ENCODE measurements at regions not wholly inside any gene's neighbourhood (a gene's known extent, or its start where the extent isn't known, plus 50 kb on each side); places are given as distances from the start of the nearest gene placed in this dataset.

DNA sequence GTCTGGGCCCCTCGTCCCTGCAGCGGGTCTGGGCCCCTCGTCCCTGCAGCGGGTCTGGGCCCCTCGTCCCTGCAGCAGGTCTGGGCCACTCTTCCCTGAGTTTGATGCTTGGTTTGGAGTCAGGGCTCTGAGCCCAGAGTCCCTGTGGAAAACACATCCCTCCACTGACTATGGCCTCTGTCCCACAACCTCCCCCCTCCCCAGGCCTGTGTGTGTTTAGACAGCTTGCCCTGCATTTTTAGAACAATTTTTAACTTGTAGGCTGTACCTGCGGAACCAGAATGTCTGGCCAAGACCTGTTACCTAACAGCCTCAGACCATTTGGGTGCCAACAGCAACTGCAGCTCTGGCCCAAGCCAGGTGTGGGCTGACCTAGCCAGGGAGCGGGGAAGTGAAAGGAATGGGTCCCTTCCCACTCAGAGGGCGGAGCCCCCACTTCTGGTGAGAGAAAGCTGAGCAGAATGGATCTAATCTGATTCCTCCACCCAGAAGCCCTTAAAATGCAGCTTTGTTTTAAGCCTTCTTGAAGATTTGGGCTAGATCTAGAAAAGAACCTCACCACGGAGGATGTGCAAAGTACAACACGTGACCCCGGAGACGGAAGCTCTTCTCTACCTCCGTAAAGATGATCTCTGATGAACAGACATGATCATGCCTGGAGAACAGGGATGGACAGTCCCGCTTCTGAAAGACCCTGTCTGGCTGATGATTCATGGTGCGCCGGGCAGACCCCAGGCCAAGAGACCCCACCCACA lies 60.5 kb upstream of the TFRC start:
- intact Hi-C loops (cut with DNase I) = no loop called here
- DNase-seq = no peak
- Histone ChIP-seq H3K27ac (peak overlapping the region; percentile 74 to 90 (median 85)), H3K36me3 (no peaks in the 10 kb centered on the region), H3K4me1 (peaks cover 5 to 58% (median 8%) of the 10 kb centered on the region in 3 donors), H3K4me3 (peak overlapping the region; percentile 20 to 54 (median 33)), H3K9me3 (no peaks in the 10 kb centered on the region), H3K27me3 (peaks cover 0 to 8% (median 0%) of the 10 kb centered on the region in 4 donors)
- TF ChIP-seq, protein P1, sequence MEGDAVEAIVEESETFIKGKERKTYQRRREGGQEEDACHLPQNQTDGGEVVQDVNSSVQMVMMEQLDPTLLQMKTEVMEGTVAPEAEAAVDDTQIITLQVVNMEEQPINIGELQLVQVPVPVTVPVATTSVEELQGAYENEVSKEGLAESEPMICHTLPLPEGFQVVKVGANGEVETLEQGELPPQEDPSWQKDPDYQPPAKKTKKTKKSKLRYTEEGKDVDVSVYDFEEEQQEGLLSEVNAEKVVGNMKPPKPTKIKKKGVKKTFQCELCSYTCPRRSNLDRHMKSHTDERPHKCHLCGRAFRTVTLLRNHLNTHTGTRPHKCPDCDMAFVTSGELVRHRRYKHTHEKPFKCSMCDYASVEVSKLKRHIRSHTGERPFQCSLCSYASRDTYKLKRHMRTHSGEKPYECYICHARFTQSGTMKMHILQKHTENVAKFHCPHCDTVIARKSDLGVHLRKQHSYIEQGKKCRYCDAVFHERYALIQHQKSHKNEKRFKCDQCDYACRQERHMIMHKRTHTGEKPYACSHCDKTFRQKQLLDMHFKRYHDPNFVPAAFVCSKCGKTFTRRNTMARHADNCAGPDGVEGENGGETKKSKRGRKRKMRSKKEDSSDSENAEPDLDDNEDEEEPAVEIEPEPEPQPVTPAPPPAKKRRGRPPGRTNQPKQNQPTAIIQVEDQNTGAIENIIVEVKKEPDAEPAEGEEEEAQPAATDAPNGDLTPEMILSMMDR (IDR thresholded peaks at IDR 0.05) = no peak
- no peak for TF ChIP-seq POLR2A (IDR thresholded peaks at IDR 0.05)
- WGBS, 2 donors = 46 to 53% methylated on average over 11 to 14 of the region's 16 CpGs

DNA sequence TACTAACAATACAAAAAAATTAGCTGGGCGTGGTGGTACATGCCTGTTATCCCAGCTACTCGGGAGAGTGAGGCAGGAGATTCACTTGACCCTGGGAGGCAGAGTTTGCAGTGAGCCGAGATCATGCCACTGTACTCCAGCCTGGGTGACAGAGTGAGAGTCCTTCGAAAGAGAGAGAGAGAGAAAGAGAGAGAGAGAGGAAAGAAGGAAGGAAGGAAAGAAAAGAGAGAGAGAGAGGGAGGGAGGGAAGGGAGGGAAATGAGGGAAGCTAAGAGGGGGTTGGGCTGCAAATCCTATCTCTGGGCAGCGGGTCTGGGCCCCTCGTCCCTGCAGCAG lies 59.9 kb upstream of the TFRC start:
- Histone ChIP-seq H3K27ac (peak overlapping the region; percentile 74 to 90 (median 85)), H3K36me3 (no peaks in the 10 kb centered on the region), H3K4me1 (peaks cover 5 to 63% (median 8%) of the 10 kb centered on the region in 3 donors), H3K9me3 (no peaks in the 10 kb centered on the region), H3K4me3 (peak overlapping the region in 1 of 4 donors; percentile 54), H3K27me3 (peaks cover 0 to 8% (median 0%) of the 10 kb centered on the region in 4 donors)
- no peak for DNase-seq
- WGBS, 2 donors = 39 to 55% methylated on average over 6 of the region's 6 CpGs
- TF ChIP-seq, protein P1 (IDR thresholded peaks at IDR 0.05) = no peak
- no peak for TF ChIP-seq POLR2A (IDR thresholded peaks at IDR 0.05)
- intact Hi-C loops (cut with DNase I) = no loop called here

DNA sequence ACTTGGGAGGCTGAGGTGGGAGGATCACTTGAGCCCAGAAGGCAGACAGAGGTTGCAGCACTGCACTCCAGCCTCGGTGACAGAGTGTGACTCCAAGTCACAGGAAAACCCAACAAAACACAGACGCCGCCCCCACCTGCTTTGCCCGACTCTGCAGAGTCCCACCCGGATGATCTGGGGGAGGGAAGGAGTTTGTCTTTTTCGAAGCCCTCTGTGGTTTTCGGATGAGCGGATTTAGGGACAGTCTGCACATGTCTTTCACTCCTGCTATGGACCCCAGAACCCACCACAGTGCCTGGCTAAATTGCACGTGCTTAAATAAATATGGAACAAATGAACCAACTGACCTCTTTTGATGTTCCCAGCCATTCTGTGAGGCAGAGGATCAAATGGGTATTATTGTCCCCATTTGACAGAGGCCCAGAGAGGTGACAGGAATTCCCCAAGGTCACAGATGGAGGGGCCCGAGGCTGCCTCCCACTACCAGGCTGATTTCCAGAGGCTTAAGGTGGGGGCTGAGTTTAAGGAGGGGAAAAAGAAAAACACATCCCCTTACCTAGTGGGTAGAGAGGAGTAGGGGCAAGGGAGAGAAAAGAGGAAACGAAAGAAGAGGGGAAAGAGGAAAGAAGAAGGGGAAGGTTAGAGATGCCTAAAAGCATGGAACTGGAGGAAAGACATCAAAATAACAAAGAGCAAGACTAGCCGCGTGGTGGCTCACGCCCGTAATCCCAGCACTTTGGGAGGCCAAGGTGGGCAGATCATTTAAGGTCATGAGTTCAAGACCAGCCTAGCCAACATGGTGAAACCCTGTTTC lies 59.4 kb upstream of the TFRC start:
- Histone ChIP-seq H3K4me1 (peaks cover 5 to 67% (median 8%) of the 10 kb centered on the region in 3 donors), H3K27ac (peak overlapping the region; percentile 74 to 90 (median 85)), H3K36me3 (no peaks in the 10 kb centered on the region), H3K27me3 (peaks cover 0 to 8% (median 0%) of the 10 kb centered on the region in 4 donors), H3K9me3 (no peaks in the 10 kb centered on the region), H3K4me3 (no peak overlapping the region)
- 67 to 74% methylated on average over 13 to 14 of the region's 15 CpGs for WGBS, 2 donors
- TF ChIP-seq POLR2A (IDR thresholded peaks at IDR 0.05) = no peak
- TF ChIP-seq, protein P1 (IDR thresholded peaks at IDR 0.05) = no peak
- DNase-seq = no peak
- intact Hi-C loops (cut with DNase I) = no loop called here

DNA sequence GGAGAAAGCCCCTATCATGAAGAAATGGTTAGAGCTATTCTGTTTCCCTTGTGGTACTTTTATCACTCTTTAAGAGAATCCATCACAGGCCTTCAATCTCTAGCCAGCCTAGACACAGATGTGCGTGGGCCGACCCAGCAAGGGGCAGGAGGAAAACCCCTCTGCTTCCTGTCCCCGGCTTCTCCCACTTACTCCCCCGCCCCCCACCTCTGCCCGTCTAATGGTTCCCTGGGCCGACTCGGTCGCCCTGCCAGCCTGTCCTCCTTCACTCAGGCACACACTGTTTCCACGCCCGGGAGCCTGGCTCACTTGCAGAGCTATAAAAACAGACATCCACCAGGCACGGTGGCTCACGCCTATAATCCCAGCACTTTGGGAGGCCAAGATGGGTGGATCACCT lies 58.3 kb upstream of the TFRC start:
- peak overlapping the region in 1 of 4 donors; percentile 10 for H3K27ac ChIP-seq
- TF ChIP-seq, protein P1 (IDR thresholded peaks at IDR 0.05) = no peak
- no peak for TF ChIP-seq POLR2A (IDR thresholded peaks at IDR 0.05)

DNA sequence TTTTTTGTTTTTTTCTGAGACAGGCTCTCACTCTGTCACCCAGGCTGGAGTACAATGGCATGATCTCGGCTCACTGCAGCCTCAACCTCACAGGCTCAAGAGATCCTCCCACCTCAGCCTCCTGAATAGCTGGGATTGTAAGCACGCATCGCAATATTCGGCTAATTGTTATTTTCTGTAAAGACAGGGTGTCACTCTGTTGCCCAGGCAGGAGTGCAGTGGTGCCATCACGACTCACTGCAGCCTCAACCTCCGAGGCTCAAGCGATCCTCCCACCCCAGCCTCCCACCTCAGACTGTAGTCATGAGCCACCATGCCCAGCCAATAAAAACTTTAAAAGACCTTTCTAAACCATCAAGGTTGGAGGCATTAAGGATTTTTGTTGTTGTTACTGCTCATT lies 57.4 kb upstream of the TFRC start:
- Histone ChIP-seq H3K4me1 (peaks cover 8 to 83% (median 12%) of the 10 kb centered on the region in 3 donors), H3K4me3 (no peak overlapping the region), H3K27me3 (peaks cover 0 to 7% (median 0%) of the 10 kb centered on the region in 4 donors), H3K27ac (peak overlapping the region in 3 of 4 donors; percentile 43 to 91 (median 89)), H3K9me3 (no peaks in the 10 kb centered on the region), H3K36me3 (no peaks in the 10 kb centered on the region)
- WGBS, 2 donors = 81 to 89% methylated on average over 7 of the region's 7 CpGs
- TF ChIP-seq, protein P1 (IDR thresholded peaks at IDR 0.05) = no peak
- TF ChIP-seq POLR2A (IDR thresholded peaks at IDR 0.05) = no peak
- intact Hi-C loops (cut with DNase I) = no loop called here
- DNase-seq = no peak

More for the DNA sequence above, 58.3 kb upstream of the TFRC start:
- Histone ChIP-seq H3K4me1 (peaks cover 8 to 76% (median 8%) of the 10 kb centered on the region in 3 donors), H3K9me3 (no peaks in the 10 kb centered on the region), H3K4me3 (no peak overlapping the region), H3K36me3 (no peaks in the 10 kb centered on the region), H3K27me3 (peaks cover 0 to 8% (median 0%) of the 10 kb centered on the region in 4 donors)
- no peak for DNase-seq
- WGBS, 2 donors = 69 to 72% methylated on average over 5 to 8 of the region's 12 CpGs
- intact Hi-C loops (cut with DNase I) = no loop called here
